PC-3 (cell line): ENCODE measurements at regions not wholly inside any gene's neighbourhood (a gene's known extent, or its start where the extent isn't known, plus 50 kb on each side); places are given as distances from the start of the nearest gene placed in this dataset.

Experiments used
- ATAC-seq: fragments of 200-7000 bp; cut with Tn5 transposase; 2 replicates; pipeline ENCODE4 v1.9.1; 2020; ENCODE audit warnings: mild to moderate bottlenecking, moderate library complexity
- BruUV-seq: library from RNA; stranded (reverse); fragments of 400-500 nt; replicated peaks from 2 replicates; lab custom pipeline; 2021; lab: Mats Ljungman, UMichigan
- CTCF ChIA-PET: fragments of 300-600 bp; sonication (Branson Sonifier 250); formaldehyde crosslinking; loops from one replicate; lab custom pipeline; 2022; ENCODE audit warnings: antibody characterized with exemption; lab: Charles Lee
- POLR2A ChIA-PET: fragments of 300-600 bp; sonication (Branson Sonifier 250); formaldehyde crosslinking; loops from one replicate; lab custom pipeline; 2022; ENCODE audit warnings: antibody characterized with exemption; ENCODE audit not compliant: unreplicated experiment; lab: Charles Lee
- DNase-seq: peaks from one replicate; pipeline ENCODE4 v3.0.0-alpha.2; 2015
- H2AFZ ChIP-seq: fragments of 300-600 bp; sonication (generic); 2 replicates; pipeline ENCODE4 v1.6.0; 2016; ENCODE audit warnings: antibody characterized with exemption, low read length
- H3F3A ChIP-seq: fragments of 300-600 bp; sonication (generic); one replicate; pipeline ENCODE4 v1.6.0; 2017; ENCODE audit warnings: antibody characterized with exemption, low read length, control low read depth, mild to moderate bottlenecking; ENCODE audit not compliant: unreplicated experiment
- H3K27ac ChIP-seq: fragments of 300-600 bp; sonication (generic); 2 replicates; pipeline ENCODE4 v1.5.1; 2016; ENCODE audit warnings: mild to moderate bottlenecking, low read length
- H3K27me3 ChIP-seq: fragments of 300-600 bp; sonication (generic); 2 replicates; pipeline ENCODE4 v1.6.1; 2016; ENCODE audit warnings: low read length, mixed read lengths
- H3K36me3 ChIP-seq: fragments of 300-600 bp; sonication (generic); 2 replicates; pipeline ENCODE4 v1.6.1; 2016; ENCODE audit warnings: low read depth, mixed run types, low read length, mixed read lengths
- H3K4me1 ChIP-seq: fragments of 300-600 bp; sonication (generic); 2 replicates; pipeline ENCODE4 v1.5.1; 2016; ENCODE audit warnings: low read length; ENCODE audit not compliant: insufficient read depth
- H3K4me2 ChIP-seq: fragments of 300-600 bp; sonication (generic); 2 replicates; pipeline ENCODE4 v1.6.0; 2016; ENCODE audit warnings: low read length
- H3K4me3 ChIP-seq: fragments of 300-600 bp; sonication (generic); 2 replicates; pipeline ENCODE4 v1.5.1; 2016; ENCODE audit warnings: mild to moderate bottlenecking, low read length, mixed read lengths
- H3K79me2 ChIP-seq: fragments of 300-600 bp; sonication (generic); 2 replicates; pipeline ENCODE4 v1.6.1; 2017; ENCODE audit warnings: low read length, mixed read lengths
- H3K9ac ChIP-seq: fragments of 300-600 bp; sonication (generic); 2 replicates; pipeline ENCODE4 v1.6.0; 2016; ENCODE audit warnings: mild to moderate bottlenecking, low read length
- H3K9me2 ChIP-seq: fragments of 300-600 bp; sonication (generic); replicated peaks from 2 replicates; pipeline ENCODE4 v1.6.1; 2016; ENCODE audit warnings: mixed run types, low read length, mixed read lengths
- H3K9me3 ChIP-seq: fragments of 300-600 bp; sonication (generic); 2 replicates; pipeline ENCODE4 v1.6.1; 2016; ENCODE audit warnings: low read length, mixed read lengths
- H4K20me1 ChIP-seq: fragments of 300-600 bp; sonication (generic); 2 replicates; pipeline ENCODE4 v1.6.1; 2016; ENCODE audit warnings: low read length, mixed read lengths
- EZH2 ChIP-seq: fragments of 300-600 bp; sonication (generic); IDR thresholded peaks from one replicate; pipeline ENCODE4 v1.6.1; 2017; ENCODE audit warnings: antibody characterized with exemption, mild to moderate bottlenecking, low read length; ENCODE audit not compliant: unreplicated experiment
- EZH2phosphoT487 ChIP-seq: fragments of 300-600 bp; sonication (generic); IDR thresholded peaks from 2 replicates; pipeline ENCODE4 v1.6.1; 2018; ENCODE audit warnings: mild to moderate bottlenecking, antibody characterized with exemption, low read length, borderline replicate concordance
- intact Hi-C: fragments of 100-400 bp; cut with micrococcal nuclease; formaldehyde crosslinking; loops from 2 replicates; pipeline ENCODE4 v1.9.0; 2023
- TF ChIP-seq, protein P1 (sequence below): fragments of 300-600 bp; sonication (generic); conservative IDR thresholded peaks from 2 replicates; pipeline ENCODE4 v1.5.1; 2017; ENCODE audit warnings: antibody characterized with exemption, low read depth, mild to moderate bottlenecking, low read length

DNA sequence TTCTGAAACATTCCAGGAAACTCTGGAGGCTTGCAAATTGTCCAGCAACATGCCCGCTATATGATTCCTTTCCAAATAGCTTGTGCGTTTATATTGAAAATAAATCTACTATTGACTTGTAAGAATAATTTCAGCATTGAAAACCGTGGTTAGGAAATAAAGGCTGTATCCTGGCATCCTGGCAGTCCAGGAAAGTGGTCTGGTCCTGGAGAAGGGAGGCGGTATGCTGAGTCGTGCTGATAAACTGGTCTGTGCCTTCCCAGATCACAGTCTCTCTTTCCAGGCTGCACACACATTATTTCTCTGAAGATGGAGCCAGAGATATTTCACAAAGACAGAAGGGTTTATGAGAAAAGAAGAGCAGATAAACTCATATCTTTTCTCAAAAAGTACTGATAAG lies 350.1 kb upstream of the COBL start:
- Histone ChIP-seq H3K9me2 (no peaks in the 10 kb centered on the region), H3K4me3 (no peak overlapping the region), H3K36me3 (no peaks in the 10 kb centered on the region), H3K4me1 (no peaks in the 10 kb centered on the region), H3K9ac (no peak overlapping the region), H3K9me3 (no peaks in the 10 kb centered on the region), H3F3A (no peaks in the 10 kb centered on the region), H3K4me2 (no peak overlapping the region), H3K27ac (no peak overlapping the region), H4K20me1 (no peaks in the 10 kb centered on the region), H2AFZ (no peak overlapping the region), H3K27me3 (peaks cover 11% of the 10 kb centered on the region), H3K79me2 (no peaks in the 10 kb centered on the region)
- CTCF ChIA-PET = no interaction called here
- ATAC-seq (no peak), DNase-seq (no peak)
- TF ChIP-seq EZH2 (no peak), EZH2phosphoT487 (no peak)
- TF ChIP-seq, protein P1, sequence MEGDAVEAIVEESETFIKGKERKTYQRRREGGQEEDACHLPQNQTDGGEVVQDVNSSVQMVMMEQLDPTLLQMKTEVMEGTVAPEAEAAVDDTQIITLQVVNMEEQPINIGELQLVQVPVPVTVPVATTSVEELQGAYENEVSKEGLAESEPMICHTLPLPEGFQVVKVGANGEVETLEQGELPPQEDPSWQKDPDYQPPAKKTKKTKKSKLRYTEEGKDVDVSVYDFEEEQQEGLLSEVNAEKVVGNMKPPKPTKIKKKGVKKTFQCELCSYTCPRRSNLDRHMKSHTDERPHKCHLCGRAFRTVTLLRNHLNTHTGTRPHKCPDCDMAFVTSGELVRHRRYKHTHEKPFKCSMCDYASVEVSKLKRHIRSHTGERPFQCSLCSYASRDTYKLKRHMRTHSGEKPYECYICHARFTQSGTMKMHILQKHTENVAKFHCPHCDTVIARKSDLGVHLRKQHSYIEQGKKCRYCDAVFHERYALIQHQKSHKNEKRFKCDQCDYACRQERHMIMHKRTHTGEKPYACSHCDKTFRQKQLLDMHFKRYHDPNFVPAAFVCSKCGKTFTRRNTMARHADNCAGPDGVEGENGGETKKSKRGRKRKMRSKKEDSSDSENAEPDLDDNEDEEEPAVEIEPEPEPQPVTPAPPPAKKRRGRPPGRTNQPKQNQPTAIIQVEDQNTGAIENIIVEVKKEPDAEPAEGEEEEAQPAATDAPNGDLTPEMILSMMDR = no peak
- POLR2A ChIA-PET = no interaction called here
- intact Hi-C loops = no loop called here
- BruUV-seq = no TSS peak

DNA sequence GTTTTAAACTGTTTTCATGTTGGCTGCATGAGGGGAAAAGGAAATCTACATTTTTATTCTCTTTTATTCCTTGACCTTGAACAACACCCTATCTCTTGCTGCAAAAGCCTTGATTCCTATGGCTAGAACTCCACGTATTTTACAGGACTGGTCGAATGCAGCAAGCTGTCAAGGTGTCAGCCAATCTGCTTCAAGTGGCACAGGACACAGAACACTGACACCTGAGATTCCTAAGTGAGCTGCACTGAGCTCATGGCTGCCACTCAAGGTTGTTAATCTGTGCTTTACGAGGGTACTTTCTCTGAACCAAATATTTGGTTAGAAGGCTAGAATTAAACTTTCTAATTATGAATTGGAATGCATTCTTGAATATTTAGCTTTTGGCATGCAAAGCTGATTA lies 349.7 kb upstream of the COBL start:
- H4K20me1 ChIP-seq = no peaks in the 10 kb centered on the region
- no peaks in the 10 kb centered on the region for H3K4me1 ChIP-seq
- no peak overlapping the region for H3K9ac ChIP-seq
- no peaks in the 10 kb centered on the region for H3F3A ChIP-seq
- intact Hi-C loops = no loop called here
- DNase-seq (no peak), ATAC-seq (no peak)
- H3K4me3 ChIP-seq = no peak overlapping the region
- no peaks in the 10 kb centered on the region for H3K79me2 ChIP-seq
- TF ChIP-seq EZH2 (no peak), EZH2phosphoT487 (no peak)
- TF ChIP-seq, protein P1 = no peak
- no peaks in the 10 kb centered on the region for H3K9me2 ChIP-seq
- H2AFZ ChIP-seq = no peak overlapping the region
- POLR2A ChIA-PET = no interaction called here
- BruUV-seq = no TSS peak
- CTCF ChIA-PET = no interaction called here
- no peaks in the 10 kb centered on the region for H3K36me3 ChIP-seq
- H3K27ac ChIP-seq = no peak overlapping the region
- H3K4me2 ChIP-seq = no peak overlapping the region
- H3K9me3 ChIP-seq = no peaks in the 10 kb centered on the region
- peaks cover 11% of the 10 kb centered on the region for H3K27me3 ChIP-seq

DNA sequence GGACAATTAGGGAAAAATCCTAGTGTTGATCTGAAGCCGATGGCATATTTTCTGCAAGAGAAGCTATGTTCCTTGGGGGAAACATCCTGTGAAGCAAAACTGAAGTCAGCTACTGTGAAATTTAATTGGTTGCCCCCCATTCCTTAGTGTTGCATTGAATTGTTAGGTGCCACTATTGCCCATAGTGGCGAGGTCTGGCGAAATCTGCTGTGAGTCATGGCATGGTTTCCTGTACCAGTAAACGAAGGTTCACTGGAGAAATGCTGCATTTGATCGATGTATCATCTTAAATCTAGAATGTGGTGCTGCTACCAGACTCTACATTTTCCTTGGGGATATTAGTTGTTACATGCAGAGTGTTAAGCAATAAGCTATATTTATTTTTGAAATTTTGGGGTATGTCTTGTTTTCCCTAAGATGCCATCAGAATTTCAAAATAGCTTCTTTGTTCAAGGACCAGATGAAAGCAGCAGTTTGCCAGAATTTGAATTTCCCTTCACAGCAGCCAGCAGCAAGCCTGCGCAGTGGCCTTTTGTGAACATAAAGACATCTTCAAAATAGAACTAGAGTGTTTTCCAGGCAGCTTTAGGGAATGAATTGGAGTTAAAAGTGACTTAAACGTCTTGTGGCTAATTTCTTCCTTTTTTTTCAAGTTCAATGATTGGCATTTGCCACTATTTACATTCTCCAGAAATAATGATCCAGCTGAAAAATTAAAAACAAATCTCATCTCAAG lies 348.6 kb upstream of the COBL start:
- TF ChIP-seq EZH2 (no peak), EZH2phosphoT487 (no peak)
- TF ChIP-seq, protein P1 = no peak
- Histone ChIP-seq H3K9me3 (no peaks in the 10 kb centered on the region), H3K4me3 (no peak overlapping the region), H3K4me2 (no peak overlapping the region), H3K9me2 (no peaks in the 10 kb centered on the region), H3K4me1 (no peaks in the 10 kb centered on the region), H3K27ac (no peak overlapping the region), H4K20me1 (no peaks in the 10 kb centered on the region), H3K79me2 (no peaks in the 10 kb centered on the region), H3K36me3 (no peaks in the 10 kb centered on the region), H2AFZ (no peak overlapping the region), H3K27me3 (peaks cover 11% of the 10 kb centered on the region), H3F3A (no peaks in the 10 kb centered on the region), H3K9ac (no peak overlapping the region)
- intact Hi-C loops = no loop called here
- no peak for DNase-seq
- no peak for ATAC-seq
- POLR2A ChIA-PET = no interaction called here
- BruUV-seq = no TSS peak
- CTCF ChIA-PET = no interaction called here
